SK-MEL-5 (cell line): ENCODE measurements at regions not wholly inside any gene's neighbourhood (a gene's known extent, or its start where the extent isn't known, plus 50 kb on each side); places are given as distances from the start of the nearest gene placed in this dataset.

ENCODE experiments used
- DNase-seq: peaks from one replicate; pipeline ENCODE4 v3.0.0-alpha.2; 2016; ENCODE audit warnings: low read depth, low spot score
- in situ Hi-C: cut with HindIII; loops from 2 replicates; pipeline ENCODE4 v1.10.0; 2016; ENCODE audit warnings: low sequenced_read_pairs, high pct_unique_total_duplicates, low pct_unique_long_range_greater_than_20kb

DNA sequence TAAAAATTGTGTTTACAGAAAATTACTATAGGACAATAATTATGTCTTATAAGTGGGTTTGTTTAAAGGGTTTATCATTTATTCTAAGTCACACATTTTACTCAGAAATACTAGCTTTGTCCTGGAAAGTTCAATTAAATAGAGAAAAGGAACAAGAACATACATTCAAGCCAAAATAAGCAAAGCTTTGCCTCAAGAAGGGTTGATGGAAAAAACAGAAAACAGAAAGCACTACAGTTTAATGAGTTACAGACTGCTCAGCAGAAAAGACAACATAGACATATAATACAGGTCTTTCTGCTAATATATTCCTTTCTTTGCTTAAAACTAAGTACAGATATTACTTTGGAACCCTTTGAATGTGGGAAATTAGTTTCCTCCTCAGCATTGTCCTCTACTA lies 703.0 kb upstream of the LRFN5 start:
- in situ Hi-C loops: no loop called here
- DNase-seq: no peak

DNA sequence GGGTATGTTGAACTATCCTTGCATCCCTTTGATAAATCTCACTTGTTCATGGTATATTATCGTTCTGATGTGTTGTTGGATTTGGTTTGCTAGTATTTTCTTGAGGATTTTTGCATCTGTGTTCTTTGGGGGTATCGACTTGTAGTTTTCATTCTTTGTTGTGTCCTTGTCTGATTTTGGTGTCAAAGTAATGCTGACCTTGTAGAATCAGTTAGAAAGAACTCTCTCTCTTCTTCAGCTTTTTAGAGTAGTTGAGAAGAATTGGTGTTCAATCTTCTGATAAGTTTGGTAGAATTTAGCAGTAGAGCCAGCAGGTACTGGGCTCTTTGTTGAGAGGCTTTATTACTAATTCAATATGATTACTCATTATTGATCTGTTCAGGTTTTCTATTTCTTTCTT lies 707.2 kb upstream of the LRFN5 start:
- in situ Hi-C loops: no loop called here
- DNase-seq: no peak

DNA sequence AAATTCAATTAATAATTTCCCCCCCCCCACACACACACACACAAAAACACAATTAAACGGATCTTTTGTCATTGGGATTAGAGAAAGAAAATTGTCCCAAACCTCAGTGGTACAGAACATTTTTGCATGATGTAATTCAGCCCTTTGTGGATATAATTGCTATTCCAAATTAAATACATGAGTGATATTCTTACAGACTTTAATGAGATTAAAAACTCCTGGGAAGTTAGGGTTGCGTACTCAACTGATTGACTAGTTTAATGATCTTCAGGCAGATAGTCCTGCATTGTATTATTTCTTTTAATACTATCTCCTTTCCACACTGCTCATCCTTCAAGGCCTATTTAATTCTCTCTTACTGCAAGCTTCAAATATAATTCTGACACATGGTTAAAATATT lies 711.8 kb upstream of the LRFN5 start:
- no peak for DNase-seq
- in situ Hi-C loops: no loop called here

DNA sequence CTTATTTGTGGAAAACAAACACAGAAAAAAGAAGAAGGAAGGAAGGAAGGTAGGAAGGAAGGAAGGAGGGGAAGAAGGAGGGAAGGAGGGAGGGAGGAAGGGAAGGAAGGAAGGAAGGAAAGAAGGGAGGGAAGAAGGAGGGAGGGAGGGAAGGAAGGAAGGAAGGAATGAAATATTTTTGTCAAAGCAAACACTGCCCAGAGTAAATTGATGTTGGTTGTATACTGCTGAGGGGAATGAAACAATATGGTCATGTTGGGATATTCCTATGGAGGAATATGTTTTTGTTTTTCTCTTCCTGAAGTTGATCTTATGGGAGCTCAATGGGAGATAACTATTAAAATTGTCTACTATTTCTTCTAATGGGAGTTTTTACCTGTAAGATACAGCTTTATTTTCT lies 717.5 kb upstream of the LRFN5 start:
- in situ Hi-C loops: no loop called here
- DNase-seq: no peak

DNA sequence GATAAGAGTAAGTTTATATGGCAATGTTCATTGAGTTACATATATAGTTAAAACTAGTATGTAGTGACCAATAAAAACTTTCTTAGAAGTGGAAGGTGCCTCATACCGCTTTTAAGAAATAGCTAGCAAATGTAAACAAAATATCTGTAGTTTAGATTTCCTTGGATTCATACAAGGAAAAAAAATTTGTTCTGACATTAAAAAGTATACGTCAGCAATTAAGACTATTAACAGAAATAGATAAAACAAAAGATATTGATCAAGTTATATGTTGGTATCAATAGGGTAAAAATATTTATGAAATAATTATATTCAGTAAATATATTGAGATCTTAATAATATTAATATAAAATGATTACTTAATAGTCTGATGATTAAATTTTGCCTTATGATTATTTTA lies 718.8 kb upstream of the LRFN5 start:
- no peak for DNase-seq
- in situ Hi-C loops: no loop called here

DNA sequence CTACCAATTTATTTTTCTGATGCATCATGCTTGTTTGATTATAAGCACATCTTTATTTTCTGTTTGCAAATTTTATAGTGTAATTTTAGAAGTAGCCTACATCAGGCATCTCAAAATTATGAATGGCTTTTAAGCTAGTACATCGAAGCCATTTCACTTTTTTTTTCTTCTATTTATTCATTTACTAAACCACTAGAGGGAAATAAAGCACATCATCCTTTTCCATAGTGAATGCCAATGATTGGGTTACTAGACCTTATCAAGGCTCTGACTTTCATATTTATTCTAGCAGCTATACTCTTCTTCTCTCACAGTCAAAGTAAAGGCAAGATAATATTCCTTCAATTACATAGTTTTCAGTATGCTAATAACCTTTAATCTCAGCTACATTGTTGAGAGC lies 736.4 kb upstream of the LRFN5 start:
- in situ Hi-C loops: no loop called here
- DNase-seq: peak; percentile 32

DNA sequence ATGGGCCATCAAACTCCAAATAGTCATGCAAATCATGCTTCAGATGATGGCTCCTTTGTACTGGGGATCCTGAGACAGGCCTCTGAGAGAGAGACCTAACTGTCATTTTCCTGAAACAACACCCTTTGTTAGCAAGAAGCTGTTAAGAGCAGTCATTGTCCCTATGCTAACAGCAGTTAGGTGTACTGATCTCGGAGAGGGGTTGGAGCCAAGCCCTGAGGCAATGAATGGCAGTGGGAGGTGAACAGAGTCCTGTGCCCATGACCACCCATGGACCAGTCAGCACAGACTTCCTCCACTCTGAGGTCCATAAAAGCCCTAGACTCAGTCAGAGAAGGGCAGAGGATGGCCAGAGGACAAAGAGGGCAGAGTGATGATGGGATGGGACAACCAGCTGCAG lies 747.6 kb upstream of the LRFN5 start:
- in situ Hi-C loops: no loop called here
- DNase-seq: no peak

DNA sequence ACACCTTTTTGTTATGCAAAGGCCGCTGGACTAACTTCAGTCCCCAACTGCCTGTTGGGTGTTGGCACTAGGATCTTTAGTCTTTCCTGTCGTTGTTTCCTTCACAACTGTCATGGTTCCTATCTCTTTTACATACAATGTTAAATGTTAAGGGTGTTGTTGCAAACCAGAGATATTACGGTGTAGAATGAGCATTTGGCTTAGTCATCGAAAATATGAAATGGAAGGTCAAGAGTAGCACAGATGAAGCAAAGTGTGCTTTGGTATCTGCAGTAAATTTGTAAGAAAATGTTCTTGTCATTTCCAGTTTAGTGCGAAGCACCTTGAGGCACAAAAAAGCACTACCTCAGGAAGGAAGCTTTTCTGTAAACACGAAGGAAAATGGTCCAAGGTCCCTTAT lies 751.3 kb upstream of the LRFN5 start:
- in situ Hi-C loops: no loop called here
- no peak for DNase-seq

DNA sequence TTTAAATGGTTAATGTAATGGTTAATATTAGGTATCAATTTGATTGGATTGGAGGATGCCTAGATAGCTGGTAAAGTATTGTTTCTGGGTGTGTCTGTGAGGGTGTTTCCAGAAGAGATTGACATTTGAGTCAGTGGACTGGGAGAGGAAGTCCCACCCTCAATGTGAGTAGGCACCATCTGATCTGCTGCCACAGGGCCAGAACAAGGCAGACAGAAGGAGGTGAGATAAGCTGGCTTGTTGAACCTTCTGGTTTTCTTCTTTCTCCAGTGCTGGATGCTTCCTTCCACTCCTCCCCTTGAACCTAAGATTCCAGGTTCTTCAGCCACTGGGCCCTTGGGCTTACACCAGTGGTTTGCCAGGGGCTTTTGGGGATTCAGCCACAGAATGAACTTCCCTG lies 756.5 kb upstream of the LRFN5 start:
- no peak for DNase-seq
- in situ Hi-C loops: no loop called here

DNA sequence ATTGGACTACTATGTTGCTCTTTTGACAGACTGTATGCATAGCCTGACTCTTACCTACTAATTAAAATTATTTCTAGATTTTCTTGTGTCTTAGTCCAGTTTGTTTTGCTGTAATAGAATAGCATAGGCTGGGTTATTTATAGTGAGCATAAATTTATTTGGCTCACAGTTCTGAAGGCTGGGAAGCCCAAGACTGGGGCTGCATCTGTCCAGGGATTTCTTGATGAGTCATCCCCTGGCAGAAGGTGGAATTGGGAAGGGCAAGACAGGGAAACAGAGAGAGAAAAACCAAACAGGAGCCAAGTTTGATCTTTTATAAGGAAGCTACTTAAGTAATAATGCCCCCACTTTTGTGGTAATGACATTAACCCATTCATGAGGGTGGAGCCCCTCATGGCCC lies 759.2 kb upstream of the LRFN5 start:
- in situ Hi-C loops: no loop called here
- no peak for DNase-seq

DNA sequence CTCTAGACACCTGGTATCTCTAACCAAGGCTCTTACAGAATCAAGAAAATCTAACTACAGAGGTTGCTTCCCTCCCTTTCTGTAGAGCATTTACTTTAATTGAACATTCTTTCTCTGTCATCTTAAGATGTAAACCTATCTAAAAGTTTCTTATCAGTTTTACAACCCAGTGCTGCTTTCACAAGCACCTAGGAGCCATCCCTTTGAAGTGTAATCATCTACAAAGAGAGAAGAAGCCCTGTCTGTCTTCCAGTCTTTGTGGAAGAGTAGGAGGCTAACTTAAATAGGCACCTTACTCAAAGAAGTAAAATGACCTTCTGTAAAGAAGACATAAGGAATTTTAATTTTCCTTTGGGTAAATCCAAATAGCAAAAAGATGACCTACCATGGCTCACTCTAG lies 763.9 kb upstream of the LRFN5 start:
- in situ Hi-C loops: no loop called here
- no peak for DNase-seq

DNA sequence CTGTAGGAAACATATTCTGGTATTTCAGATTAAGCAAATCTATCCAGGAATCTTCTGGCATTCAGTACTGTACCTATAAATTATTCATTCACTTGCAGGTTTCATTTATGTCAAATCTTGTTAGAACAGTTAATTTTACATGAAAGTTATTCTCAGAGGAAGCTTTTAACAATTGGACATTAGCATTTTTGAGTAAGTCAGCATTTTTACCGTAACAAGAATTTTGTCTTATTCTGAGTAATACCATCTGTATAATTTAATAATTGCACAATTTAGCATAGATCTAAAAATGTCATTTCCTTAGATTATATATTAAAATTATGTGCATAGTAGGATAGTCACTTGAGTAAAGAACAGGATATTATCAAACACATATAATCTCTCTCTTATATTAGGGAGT lies 764.8 kb upstream of the LRFN5 start:
- in situ Hi-C loops: no loop called here
- no peak for DNase-seq

DNA sequence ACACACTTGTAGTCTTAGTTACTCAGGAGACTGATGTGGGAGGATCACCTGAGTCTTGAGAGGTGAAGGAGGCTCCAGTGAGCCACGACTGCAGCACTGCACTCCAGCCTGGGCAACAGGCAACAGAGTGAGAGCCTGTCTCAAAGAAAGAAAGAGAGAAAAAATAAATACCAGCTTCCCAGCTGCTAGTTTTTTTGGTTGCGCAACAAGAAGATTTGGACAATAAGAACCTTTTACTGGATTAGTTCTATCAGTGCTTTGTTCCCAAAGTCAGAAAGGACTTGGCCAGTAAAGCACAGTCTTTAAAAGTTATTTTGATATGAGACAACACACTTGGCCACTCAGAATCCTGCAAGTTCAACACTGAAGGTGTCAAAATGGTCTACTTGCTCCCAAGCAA lies 768.1 kb upstream of the LRFN5 start:
- in situ Hi-C loops: no loop called here

DNA sequence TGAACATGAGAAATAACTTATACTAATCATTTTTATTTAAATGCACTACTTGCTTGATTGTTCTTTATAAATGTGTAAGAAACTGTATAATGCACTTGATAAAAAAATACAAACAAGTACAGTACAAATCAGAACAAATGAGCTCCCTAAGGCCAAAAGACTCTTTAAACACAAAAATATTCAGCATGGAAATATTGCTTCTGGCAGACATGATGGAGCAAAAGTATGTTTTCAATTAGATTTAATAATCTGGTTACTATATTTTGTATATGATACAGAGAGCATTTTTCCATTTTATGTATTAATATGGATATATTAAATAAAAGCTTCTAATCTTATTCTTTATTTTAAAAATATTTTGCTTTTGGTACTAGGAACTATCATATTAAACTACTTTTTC lies 800.2 kb upstream of the LRFN5 start:
- no peak for DNase-seq
- in situ Hi-C loops: no loop called here

More for the DNA sequence above, 768.1 kb upstream of the LRFN5 start:
- DNase-seq: peak; percentile 29

DNA sequence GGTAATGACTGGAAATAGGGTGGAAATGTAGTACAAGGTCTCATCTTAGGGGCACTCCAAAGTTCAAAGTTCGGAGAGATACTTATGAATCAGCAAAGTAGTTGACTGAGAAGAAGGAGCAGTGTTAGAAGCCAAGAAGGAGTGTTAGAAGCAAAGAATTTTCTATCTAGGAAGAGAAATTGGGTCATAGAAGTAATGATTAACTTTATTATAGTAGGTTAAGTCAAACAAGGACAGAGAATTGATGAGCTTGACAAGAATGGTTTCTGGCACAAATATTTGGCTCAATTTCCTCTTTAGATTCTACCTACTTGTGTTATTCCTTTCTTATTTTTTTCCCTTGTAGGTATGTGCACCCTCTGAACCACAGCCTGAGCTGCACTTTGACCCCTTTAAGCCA lies 810.5 kb upstream of the LRFN5 start:
- no peak for DNase-seq
- in situ Hi-C loops: no loop called here

DNA sequence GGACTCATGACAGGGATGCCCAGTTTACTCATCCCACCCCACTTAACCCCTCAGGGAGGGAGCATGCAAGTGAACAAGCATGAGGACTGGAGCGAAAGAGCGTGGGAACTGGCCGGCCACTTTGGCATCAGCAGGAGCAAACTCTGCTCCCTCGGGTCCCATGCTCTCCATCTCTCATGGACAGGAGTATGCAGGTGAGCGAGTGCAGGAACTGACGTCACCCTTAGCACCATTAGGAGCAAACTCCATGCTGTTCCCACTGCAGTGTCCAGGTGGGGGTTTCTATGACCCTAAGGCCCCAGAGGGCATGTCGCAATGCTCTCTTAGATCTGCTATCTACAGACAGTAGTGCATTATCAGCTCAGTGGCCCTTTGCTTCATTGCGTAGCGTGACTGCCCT lies 821.8 kb upstream of the LRFN5 start:
- no peak for DNase-seq
- in situ Hi-C loops: no loop called here

DNA sequence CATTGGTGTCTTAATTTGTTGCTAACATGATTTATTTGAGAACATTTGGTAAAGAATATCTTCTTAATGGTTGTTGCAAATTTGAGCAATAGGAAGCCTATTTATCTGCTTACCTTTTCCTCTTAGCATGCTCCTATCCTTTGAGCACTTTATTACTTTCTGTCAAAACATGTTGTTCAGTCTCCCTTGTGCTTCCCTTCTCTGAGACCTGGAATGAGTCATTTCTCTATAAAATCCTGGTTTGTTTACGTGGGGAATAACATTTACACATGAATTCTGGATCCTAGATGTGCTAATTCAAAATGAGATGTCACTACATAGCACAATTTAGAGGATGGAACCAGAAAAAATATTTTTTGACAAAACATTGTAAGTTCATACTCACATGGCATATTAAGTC lies 844.0 kb upstream of the LRFN5 start:
- DNase-seq: no peak
- in situ Hi-C loops: no loop called here

DNA sequence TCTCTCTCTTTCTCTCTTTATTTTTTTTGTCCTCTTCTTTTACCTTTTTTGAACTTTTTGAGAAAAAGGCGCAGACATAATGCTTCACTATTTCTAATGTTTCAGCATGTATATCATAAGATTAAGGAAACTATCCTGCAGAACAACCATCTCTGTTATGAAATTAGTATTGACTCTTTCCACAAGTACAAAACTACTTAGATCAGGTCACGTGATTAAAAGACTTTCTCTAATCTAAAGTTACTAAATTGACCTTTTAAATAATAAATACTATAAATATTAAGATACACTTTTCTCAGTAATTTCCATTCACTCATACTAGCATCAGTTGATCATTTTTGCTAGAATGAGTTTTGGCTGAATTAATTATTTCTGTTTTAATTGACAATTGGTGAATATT lies 844.5 kb upstream of the LRFN5 start:
- in situ Hi-C loops: no loop called here
- DNase-seq: no peak

DNA sequence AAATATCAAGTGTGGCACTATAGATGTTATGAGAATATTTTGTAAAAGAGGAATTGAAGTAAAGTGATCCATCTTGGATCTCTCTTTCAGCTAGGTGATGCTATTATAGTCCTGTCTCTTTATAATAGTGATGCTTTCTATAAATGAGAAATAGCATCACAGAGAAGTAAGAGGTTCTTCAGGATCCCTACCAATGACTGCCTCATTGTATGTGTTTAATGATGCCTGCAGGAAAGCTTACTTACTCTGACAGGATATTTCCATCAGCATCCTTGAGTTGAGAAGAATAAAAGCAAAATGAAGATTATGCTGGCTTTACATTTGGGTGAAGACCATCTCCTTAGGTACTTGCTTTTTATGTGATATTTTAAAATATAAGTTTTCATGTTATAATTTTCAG lies 846.0 kb upstream of the LRFN5 start:
- in situ Hi-C loops: no loop called here
- no peak for DNase-seq

DNA sequence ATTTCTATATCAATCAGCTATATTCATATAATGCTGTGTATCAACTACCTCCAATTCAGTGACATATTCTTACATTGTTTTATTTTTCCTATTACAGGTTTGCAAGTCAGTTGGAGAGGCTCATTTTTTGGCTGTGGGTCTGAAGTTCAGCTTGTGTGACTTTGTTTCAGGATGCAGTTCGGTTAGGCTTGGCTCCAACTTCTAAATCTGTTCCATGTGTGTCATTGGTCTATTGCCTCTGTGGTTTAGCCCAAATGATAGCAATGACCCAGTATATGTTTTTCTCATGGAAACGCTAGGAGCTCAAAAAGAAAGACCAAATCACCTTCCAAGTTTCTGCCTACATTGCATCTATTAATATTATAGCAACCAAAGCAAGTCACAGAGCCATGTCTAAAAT lies 848.6 kb upstream of the LRFN5 start:
- no peak for DNase-seq
- in situ Hi-C loops: no loop called here
